ENCODE measurements at regions not wholly inside any gene's neighbourhood (a gene's known extent, or its start where the extent isn't known, plus 50 kb on each side); places are given as distances from the start of the nearest gene placed in this dataset.

DNA sequence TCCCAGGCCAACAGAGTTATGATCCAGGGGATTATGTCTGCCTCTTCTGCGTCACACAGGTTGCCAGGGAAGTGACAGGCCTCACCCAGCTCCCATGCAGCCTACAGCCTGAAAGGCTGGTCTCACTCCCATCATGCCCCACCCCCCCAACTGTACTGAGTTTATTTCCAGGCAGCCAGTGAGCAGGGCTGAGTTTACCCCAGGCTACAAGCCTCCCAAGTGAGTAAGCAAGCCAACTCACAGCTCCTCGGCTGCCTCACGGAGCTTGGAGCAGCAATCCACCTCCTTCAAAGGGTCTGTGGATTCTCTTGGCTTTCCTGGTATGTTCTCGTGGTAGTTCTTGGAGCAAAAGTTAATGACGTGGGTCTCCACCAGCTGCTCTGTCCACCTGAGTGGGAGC is 1147.6 kb upstream of the ADGRL4 start (continued):
- TF ChIP-seq, protein P1, sequence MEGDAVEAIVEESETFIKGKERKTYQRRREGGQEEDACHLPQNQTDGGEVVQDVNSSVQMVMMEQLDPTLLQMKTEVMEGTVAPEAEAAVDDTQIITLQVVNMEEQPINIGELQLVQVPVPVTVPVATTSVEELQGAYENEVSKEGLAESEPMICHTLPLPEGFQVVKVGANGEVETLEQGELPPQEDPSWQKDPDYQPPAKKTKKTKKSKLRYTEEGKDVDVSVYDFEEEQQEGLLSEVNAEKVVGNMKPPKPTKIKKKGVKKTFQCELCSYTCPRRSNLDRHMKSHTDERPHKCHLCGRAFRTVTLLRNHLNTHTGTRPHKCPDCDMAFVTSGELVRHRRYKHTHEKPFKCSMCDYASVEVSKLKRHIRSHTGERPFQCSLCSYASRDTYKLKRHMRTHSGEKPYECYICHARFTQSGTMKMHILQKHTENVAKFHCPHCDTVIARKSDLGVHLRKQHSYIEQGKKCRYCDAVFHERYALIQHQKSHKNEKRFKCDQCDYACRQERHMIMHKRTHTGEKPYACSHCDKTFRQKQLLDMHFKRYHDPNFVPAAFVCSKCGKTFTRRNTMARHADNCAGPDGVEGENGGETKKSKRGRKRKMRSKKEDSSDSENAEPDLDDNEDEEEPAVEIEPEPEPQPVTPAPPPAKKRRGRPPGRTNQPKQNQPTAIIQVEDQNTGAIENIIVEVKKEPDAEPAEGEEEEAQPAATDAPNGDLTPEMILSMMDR (IDR thresholded peaks at IDR 0.05; ENCODE audit: control extremely low read depth in 1 of 3, insufficient read depth in 1 of 3, low read depth in 1 of 3, low read length in 3 of 3) = no peak
- no peak for TF ChIP-seq JUN (IDR thresholded peaks at IDR 0.05; ENCODE audit: low read depth, low read length)
- TF ChIP-seq SP2 (IDR thresholded peaks at IDR 0.05; ENCODE audit: low read length) = no peak
- no peak for TF ChIP-seq SP1 (IDR thresholded peaks at IDR 0.05; ENCODE audit: low read depth, low read length)
- TF ChIP-seq, protein P2, sequence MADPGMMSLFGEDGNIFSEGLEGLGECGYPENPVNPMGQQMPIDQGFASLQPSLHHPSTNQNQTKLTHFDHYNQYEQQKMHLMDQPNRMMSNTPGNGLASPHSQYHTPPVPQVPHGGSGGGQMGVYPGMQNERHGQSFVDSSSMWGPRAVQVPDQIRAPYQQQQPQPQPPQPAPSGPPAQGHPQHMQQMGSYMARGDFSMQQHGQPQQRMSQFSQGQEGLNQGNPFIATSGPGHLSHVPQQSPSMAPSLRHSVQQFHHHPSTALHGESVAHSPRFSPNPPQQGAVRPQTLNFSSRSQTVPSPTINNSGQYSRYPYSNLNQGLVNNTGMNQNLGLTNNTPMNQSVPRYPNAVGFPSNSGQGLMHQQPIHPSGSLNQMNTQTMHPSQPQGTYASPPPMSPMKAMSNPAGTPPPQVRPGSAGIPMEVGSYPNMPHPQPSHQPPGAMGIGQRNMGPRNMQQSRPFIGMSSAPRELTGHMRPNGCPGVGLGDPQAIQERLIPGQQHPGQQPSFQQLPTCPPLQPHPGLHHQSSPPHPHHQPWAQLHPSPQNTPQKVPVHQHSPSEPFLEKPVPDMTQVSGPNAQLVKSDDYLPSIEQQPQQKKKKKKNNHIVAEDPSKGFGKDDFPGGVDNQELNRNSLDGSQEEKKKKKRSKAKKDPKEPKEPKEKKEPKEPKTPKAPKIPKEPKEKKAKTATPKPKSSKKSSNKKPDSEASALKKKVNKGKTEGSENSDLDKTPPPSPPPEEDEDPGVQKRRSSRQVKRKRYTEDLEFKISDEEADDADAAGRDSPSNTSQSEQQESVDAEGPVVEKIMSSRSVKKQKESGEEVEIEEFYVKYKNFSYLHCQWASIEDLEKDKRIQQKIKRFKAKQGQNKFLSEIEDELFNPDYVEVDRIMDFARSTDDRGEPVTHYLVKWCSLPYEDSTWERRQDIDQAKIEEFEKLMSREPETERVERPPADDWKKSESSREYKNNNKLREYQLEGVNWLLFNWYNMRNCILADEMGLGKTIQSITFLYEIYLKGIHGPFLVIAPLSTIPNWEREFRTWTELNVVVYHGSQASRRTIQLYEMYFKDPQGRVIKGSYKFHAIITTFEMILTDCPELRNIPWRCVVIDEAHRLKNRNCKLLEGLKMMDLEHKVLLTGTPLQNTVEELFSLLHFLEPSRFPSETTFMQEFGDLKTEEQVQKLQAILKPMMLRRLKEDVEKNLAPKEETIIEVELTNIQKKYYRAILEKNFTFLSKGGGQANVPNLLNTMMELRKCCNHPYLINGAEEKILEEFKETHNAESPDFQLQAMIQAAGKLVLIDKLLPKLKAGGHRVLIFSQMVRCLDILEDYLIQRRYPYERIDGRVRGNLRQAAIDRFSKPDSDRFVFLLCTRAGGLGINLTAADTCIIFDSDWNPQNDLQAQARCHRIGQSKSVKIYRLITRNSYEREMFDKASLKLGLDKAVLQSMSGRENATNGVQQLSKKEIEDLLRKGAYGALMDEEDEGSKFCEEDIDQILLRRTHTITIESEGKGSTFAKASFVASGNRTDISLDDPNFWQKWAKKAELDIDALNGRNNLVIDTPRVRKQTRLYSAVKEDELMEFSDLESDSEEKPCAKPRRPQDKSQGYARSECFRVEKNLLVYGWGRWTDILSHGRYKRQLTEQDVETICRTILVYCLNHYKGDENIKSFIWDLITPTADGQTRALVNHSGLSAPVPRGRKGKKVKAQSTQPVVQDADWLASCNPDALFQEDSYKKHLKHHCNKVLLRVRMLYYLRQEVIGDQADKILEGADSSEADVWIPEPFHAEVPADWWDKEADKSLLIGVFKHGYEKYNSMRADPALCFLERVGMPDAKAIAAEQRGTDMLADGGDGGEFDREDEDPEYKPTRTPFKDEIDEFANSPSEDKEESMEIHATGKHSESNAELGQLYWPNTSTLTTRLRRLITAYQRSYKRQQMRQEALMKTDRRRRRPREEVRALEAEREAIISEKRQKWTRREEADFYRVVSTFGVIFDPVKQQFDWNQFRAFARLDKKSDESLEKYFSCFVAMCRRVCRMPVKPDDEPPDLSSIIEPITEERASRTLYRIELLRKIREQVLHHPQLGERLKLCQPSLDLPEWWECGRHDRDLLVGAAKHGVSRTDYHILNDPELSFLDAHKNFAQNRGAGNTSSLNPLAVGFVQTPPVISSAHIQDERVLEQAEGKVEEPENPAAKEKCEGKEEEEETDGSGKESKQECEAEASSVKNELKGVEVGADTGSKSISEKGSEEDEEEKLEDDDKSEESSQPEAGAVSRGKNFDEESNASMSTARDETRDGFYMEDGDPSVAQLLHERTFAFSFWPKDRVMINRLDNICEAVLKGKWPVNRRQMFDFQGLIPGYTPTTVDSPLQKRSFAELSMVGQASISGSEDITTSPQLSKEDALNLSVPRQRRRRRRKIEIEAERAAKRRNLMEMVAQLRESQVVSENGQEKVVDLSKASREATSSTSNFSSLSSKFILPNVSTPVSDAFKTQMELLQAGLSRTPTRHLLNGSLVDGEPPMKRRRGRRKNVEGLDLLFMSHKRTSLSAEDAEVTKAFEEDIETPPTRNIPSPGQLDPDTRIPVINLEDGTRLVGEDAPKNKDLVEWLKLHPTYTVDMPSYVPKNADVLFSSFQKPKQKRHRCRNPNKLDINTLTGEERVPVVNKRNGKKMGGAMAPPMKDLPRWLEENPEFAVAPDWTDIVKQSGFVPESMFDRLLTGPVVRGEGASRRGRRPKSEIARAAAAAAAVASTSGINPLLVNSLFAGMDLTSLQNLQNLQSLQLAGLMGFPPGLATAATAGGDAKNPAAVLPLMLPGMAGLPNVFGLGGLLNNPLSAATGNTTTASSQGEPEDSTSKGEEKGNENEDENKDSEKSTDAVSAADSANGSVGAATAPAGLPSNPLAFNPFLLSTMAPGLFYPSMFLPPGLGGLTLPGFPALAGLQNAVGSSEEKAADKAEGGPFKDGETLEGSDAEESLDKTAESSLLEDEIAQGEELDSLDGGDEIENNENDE (IDR thresholded peaks at IDR 0.05; ENCODE audit: insufficient replicate concordance, low read length) = no peak

Measured in H1 (cell line).